HL-60 (cell line): ENCODE measurements at regions not wholly inside any gene's neighbourhood (a gene's known extent, or its start where the extent isn't known, plus 50 kb on each side); places are given as distances from the start of the nearest gene placed in this dataset.

Experiments
- CTCF ChIP-seq: IDR thresholded peaks from one replicate; pipeline ENCODE4 v1.5.1; 2011; ENCODE audit warnings: low read length, control low read depth, inconsistent platforms; ENCODE audit not compliant: insufficient read depth
- GABPA ChIP-seq: IDR thresholded peaks from 2 replicates; pipeline ENCODE4 v1.6.1; 2012; ENCODE audit warnings: low read depth

- TF ChIP-seq CTCF (no peak), GABPA (no peak)
Measured at GRCh38 chr11:116104498-116105174, 600.4 kb upstream of the CADM1 start.
